COR-L47 (cell line): ENCODE measurements at regions not wholly inside any gene's neighbourhood (a gene's known extent, or its start where the extent isn't known, plus 50 kb on each side); places are given as distances from the start of the nearest gene placed in this dataset.
A peak's percentile ranks its signal among the peaks of the same experiment; 100 is the strongest.
"Not testable (repeated sequence)": the region's sequence is repeated elsewhere in the genome, so short reads cannot be mapped to it uniquely, and the experiment has no call there.

Experiments
- DNase-seq: peaks from one replicate; lab custom pipeline; 2025; lab: John Stamatoyannopoulos, UW

DNA sequence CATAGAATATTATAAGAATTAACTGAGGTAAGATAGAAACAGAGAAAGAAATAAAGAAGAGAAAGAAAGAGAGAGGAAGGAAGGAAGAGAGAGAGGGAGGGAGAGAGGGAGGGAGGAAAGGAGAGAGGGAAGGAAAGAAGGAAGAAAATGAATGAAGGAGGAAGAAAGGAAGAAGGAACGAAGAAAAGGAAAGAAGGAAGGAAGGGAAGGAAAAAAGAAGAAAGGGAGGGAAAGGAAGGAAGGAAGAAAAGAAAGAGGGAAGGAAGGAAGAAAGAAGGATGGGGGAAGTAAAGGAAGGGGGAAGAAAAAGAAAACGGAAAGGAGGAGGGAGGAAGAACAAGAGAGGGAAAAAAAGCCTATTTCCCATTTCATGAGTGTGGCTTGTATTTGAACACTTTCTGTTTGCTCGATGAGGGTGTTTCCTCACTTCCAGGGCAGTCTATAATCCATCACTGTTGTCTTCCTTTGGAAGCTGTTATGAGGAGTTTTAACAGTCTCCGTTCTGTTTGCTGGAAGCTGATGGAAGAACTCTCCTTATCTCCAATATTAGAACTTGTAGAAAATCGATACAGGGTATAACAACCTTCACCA is 402.4 kb downstream of the TMEM114 start:
- no peak for DNase-seq

DNA sequence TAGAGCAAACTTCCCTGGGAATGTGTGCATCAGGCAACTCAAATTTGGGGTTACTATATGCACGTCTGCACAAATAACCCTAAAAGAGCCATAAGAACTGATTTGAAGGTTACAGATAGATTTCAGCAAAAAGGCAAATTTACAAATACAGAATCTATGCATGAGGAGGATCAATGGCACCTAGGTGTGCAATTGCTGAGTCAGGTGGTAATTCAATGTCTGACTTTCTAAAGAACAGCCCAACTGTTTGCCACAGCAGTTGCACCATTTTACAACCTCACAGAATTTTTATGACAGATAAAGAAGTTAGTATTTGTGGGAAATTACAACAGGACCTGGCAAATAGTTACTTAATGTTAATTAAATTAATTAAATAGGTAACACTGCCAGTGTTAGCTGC is 405.5 kb downstream of the TMEM114 start:
- DNase-seq: no peak

DNA sequence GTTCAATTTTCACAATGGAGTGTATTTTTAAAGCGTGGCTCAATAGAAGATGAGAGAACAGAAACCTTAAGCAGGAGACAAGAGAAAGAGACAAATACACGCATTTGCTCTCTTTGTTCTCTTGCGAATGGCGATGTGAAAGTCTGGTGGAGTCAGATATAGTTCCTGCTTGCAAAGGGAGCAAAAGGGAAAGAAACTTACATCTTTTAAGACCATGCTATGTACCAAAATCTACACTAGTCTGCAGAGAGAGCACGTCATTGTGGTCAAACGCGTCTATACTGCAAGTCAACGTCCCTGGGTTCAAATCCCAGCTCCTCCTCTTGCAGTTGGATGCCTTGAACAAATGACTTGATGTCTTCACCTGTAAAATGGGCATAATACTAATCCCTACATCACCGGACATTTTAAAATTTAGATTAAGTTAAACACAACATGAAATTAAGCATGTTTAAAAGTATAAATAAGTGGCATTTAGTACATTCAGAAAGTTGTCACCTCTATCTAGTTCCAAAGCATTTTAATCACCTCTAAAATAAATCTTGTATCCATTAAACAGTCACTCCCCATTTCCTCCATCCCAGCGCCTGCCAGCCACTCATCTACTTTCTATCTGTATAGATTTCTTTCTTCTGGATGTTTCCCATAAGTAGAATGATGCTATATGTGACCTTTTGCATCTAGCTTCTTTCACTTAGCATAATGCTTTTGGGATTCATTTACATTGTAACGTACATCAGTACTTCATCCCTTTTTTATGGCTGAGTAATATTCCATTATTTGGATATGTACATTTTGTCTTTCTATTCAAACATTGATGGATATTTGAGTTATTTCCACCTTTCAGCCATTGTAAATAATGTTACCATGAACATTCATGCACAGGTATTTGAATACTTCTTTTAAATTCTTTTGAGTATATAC is 406.9 kb downstream of the TMEM114 start:
- no peak for DNase-seq

DNA sequence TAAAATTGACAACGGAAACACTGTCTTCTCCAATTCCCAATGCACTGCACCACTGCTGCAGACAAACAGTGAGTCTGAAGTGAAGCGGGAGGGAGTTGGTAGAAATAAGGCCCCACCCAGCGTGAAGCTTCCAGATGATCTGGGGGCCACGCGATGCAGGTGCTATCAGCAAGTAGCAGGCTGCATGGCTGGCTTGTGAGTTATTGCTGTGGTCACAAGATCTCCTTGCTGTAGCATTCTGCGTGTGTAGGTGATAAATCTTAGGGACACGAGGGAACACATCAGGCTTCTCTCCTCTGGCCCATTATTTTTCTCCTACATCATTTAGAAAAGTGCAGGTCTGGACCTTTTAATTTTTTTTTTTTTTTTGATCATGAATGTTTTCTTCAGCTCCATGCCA is 407.6 kb downstream of the TMEM114 start:
- DNase-seq: no peak

DNA sequence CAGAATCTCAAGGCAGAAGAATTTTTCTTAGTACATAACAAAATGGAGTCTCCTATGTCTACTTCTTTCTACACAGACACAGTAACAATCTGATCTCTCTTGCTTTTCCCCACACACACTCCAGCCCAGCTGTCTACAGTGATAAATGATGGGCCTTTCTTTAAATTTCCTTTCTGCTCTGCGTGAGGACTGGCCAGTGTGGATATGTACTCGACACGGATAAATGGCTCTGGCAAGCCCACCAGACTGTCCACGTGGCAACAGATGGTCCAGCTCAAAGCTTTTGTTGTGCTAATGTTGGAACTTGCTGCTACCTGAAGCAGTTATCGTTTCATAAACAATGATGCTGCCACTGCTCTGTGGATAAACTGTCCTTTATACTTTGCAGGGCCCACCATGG is 410.7 kb downstream of the TMEM114 start:
- DNase-seq: no peak

DNA sequence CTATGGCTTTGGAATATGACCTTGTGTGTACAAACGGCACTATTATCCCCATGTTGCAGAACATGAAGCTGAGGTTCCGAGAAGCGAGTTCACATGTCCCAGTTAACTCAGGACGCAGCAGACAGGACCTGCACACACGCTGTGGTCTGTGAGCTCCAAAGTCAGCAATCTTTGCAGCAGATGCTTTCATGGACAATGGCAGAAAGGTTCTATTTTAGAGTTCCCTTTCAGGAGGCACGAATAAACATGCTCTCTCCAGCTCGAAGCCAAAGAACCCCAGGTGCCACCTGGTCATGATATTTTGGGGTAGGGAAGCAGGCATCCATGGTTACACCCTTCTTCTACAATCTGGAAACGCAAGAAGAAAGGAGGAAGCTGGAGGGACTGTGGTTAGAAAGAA is 412.0 kb downstream of the TMEM114 start:
- DNase-seq: no peak

DNA sequence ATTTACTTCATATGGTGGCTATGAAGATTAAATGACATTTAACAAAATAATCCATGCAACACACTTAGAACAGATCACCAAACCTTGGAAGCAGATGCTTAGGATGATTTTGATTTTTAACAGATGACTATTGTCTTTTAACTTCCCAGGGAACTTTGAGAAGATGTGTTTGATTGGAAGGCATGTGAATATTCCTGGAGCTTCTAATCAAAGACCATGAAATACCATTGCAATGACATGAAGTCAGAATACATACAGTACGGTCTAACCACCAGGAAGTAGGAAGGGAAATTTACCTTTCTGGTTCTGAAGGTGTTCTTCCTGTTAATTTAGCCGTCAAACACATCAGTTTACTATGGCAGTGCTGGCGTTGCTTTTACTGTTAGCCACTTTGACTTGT is 414.9 kb downstream of the TMEM114 start:
- no peak for DNase-seq

DNA sequence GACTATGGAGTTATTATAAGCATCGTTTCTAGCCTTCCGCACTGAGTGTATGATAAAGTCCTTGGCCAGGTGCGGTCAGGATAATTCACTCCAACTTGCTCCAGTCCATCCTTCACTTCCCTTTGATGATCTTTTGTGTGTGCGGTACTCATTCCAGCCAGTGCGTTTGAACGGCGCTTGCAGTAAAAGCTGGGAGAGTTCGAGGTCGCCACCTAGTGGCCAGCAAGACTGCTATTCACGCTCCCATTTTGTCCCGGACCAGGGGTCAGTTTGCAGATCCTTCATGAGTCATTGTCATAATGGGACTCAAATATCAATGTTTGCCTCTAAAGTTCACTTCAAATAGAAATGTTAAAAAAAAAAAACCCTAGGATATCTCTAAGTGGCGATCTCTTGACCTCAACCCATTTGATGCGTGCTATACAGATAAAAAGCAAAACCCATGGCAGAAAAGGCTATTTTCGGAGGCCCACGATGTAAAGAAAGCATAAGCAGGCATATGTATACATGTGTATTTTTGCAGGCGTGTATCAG is 417.1 kb downstream of the TMEM114 start:
- DNase-seq: peak; percentile 75

DNA sequence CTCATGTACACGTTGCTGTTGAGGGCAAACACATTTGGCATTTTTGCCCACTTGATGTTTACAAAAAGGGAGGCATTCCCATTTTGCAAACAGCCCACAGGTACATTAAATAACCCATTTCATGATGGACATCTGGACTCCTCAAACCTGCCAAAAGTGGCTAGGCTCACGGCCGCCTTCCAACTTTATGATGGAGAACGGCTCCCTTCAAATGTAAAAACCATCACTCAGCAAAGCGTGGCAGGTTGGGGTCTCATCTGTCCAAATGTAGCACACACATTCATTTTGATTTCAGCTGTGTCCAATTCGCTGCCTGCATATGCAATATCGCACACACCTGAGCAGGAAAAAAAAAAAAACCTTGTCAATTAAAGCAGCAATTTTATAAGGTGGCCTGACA is 417.8 kb downstream of the TMEM114 start:
- no peak for DNase-seq

DNA sequence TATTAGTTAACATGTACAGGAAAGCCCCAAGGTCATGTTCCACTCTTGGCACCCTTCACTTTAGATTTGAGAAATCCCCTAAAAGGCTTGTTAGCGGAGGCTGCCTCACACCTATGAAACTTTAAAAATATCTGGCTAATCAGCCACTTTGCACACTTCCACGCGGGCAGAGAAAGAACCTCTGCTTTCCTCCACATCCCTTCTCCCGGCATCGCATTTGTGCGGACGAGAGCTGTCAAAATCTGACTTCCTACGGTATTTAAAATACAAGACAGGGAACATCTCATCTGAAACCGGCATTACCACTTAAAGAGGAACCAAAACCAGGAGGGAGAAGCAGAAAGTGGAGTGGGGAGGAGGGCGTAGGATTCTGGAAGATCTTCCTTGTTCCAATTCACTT is 422.3 kb downstream of the TMEM114 start:
- DNase-seq: no peak

DNA sequence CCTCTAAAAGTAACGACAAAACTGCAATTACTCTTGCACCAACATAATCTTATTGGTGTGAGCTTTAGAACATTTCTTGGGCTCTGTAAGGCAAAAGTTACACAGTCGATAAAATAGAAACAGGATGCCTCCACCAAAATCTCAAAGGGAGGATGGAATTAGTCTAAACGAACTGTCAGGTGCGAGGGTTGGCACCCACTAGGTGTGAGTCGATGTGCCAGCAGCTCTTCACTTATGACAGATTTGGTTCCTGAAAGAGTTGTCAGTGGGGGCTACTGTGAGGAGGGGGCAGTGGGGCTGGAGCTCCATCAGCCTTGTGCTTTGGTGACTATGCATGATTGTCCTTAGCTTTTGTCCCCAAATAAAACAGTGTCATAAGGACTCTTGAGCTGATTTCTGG is 422.9 kb downstream of the TMEM114 start:
- DNase-seq: no peak

DNA sequence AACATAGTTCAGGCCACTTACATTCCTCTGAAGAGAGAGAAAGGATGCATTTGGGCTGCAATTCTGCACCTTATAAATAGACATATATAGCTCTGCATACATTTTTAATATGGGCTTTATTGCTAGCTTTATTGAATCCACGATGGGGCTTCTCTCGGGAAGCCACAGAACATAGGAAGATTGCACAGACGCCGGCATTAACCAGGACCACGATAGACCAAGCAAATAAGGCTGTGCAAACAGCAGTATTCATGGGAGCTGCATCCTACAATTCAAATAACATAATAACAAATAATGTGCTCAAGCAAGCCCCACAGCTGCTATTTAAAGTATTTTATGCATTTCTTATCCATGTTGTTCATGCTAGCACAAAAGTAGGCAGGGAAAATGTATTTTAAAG is 432.3 kb downstream of the TMEM114 start:
- no peak for DNase-seq

DNA sequence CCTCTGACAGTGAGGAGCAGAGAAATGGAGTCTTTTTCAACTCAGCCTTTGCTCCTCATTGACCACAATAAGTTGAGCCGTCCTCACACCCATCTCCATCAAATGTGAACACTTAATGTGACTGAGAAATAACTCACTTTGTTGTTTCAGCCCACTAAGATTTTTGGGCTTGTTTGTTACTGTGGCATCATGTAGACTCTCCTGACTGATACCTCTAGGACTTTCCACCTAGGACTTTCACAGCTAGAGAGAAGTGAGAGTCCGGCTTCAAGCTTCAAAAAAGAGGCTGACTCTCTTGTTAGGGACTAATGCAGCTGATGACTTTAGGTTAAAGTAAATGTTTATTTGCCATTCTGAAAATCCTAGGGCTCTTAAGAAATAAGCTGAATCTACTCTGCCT is 435.0 kb downstream of the TMEM114 start:
- DNase-seq: no peak

DNA sequence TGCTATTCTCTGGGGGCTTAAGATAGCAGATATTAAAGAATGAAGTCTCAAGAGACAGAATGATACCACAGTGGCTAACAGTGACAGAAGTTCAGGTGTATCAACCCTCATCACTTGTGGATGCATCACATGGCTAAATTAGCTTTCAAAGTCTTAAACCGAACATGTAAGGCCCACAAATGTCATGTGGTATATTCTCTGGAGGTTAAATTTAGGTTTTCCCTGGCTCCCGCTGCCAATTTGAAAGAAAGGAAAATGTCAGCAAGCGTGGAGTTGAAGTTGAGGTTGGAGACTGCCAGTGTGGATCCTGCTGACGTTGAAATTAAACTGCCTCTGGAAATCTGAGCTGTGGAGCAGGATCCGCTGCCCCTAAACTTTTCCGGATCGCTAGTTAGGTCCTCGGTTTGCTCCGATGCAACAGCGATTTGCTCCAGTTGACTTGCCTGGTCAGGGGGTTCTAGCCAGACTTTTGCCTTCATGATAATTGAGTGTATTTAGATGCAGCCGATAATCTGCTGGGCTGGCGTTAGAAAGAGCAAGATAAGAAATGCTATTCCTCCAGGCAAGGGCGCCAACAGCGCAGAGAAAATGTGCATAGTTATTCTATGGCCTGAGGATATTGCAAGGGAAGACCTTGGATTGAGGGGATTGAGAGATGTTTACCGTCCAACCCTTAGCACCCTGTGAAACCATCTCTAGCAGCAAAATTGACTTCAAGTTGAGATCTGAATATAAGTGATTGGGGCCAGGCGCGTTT is 443.9 kb downstream of the TMEM114 start:
- DNase-seq: no peak

DNA sequence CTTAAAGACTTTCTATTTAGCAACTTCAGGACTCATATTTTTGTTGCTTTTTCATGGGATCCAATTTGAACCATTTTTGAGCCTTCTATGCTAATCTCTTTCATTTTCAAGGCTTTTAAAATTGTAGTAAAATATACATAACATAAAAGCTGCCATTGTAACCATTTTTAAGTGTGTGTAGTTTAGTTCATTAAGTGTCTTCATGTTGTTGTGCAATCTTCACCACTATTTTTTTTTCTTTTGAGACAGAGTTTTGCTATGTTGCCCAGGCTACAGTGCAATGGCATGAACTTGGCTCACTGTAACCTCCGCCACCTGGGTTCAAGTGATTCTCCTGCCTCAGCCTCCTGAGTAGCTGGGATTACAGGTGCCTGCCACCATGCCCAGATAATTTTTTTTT is 451.6 kb downstream of the TMEM114 start:
- no peak for DNase-seq

DNA sequence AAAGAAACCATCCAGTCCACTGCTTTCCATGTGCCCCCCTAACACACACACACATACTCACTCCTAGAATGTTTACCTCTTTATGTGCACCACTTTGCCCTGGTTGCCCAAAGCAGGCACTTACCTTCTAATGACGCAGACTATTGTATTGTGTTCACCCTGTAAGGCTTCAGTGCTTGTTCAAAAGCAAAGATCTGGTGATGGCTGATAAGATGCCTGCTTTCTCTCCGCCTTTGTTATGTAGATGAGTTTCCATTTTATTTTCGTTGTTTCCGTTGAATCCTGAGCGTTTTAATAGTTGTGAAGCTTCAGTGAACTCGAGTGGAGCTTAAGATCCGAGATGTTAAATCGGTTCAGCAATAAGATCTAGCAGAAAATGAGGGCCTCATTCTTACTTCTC is 452.7 kb downstream of the TMEM114 start:
- DNase-seq: no peak

DNA sequence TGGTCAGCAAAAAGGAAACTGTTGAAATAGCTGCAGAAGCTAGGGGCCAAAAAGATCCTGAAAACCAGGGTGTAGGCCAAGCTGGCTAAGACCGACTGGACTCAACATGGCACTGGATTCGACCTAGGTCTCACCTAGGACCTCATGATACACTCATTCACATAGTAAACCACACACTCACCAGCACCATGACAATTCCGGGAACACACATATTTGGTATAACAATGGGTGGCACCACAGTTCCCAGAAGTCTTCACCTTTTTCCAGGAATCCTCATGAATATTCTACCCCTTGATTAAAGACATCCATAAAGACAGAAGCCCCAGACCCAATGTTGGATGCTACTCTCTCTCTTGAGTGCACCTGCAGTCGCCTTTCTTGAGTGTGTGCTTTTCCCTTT is 460.1 kb downstream of the TMEM114 start:
- DNase-seq: no peak

DNA sequence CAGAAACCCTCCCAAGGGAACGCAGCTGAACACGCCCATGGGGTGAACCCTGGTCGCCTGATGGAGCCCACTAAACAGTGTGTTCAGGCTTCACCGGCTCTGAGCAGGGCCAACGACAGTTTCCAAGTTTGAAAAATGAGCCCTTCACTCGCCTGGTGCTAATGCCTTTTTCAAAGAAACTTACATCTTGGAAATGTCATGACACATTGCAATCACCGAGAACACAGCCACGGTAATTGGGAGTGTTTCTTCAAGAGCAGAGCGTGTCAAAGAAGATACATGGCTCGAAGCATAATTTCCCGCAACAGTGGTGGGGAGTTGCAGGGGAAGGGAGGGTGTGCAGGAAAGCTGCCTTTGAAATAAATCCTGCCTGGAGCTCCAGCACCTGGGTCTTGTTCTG is 463.2 kb downstream of the TMEM114 start:
- no peak for DNase-seq

DNA sequence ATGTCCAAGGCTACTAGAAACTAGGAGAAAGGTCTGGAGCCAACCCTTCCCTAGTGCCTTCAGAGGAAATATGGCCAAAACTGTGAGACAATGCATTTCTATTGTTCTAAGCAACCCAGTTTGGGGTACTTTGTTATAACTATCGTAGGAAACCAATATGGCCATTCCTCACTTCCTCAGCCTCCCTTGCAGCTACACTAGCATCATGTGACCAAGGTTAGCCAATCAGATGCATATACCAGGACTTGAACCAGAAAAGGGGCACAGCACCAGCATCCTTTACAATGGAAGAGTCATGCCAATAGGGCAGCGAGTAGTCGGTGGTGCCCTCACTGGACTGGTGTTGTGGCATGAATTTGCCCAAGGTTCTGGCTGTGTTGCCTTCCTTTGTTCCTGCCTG is 464.0 kb downstream of the TMEM114 start:
- no peak for DNase-seq

DNA sequence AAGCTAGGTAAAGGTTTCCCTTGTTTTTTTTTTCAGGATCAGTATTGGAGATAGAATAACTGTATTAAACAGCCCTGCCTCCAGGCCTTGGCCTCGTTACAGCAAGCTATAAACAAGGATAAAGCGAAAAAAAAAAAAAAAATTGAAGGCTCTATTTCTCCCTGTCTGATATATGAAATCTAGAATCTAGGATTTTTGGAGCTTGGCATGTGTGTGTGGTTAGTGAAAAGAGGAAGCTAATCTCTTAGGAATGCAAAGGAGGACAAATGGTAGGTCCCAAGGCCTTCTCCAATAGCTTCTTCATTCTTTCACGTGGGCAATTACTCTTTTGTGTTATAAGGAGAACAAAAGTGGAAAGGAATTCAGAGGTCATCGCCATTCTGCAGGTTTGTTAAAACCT is 470.3 kb downstream of the TMEM114 start:
- DNase-seq: no peak

DNA sequence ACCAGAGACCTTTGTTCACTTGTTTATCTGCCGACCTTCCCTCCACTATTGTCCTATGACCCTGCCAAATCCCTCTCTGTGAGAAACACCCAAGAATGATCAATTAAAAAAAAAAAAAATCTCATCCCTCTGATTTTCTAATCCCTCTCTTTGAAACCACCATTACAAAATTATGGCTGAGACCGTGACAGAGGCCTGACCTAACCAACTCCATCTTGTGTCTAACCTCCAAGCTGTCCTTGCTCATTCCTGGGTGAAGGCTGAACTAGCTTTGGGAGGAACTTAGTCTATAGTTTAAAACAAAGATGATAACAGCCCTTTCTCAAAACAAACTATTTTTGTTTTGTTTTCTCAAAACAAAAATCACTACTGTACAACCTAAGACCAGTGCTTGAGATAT is 474.5 kb downstream of the TMEM114 start:
- no peak for DNase-seq

DNA sequence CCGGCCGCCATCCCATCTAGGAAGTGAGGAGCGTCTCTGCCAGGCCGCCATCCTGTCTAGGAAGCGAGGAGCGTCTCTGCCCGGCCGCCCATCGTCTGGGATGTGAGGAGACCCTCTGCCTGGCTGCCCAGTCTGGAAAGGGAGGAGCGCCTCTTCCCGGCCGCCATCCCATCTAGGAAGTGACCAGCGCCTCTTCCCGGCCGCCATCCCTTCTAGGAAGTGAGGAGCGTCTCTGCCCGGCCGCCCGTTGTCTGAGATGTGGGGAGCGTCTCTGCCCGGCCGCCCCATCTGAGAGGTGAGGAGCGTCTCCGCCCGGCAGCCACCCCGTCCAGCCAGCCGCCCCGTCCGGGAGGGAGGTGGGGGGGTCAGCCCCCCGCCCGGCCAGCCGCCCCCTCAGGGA is 475.4 kb downstream of the TMEM114 start:
- DNase-seq: not testable (repeated sequence)

DNA sequence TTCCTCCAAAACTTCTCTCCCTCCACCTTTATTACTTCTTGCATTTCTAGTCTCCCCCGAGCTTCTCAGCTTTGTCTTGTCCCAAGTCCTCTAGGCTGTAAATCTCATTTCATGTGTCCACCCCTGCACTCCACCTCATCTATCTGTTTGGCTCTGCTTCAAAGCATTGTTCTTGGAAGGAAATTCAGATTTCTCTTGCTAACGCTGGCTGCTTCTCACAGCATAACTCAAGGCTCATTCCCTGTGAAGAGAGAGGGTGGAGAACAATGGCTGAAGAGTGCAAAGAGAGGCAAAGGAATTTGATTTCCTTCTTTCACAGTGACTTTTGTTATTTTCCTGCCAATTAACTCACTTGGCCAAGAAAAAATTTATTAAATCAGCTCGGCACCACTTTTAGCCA is 476.5 kb downstream of the TMEM114 start:
- DNase-seq: no peak
